Endothelial cell of umbilical vein (primary cell): ENCODE measurements at regions not wholly inside any gene's neighbourhood (a gene's known extent, or its start where the extent isn't known, plus 50 kb on each side); places are given as distances from the start of the nearest gene placed in this dataset.

Experiments
- EZH2 ChIP-seq: IDR thresholded peaks from 2 replicates; pipeline ENCODE4 v1.6.1; 2012; ENCODE audit warnings: borderline replicate concordance, low read depth, mild to moderate bottlenecking, moderate library complexity, low read length, inconsistent platforms; ENCODE audit not compliant: severe bottlenecking
- FOS ChIP-seq: IDR thresholded peaks from 2 replicates; pipeline ENCODE4 v1.6.1; 2011; ENCODE audit warnings: mild to moderate bottlenecking, low read length, moderate library complexity, borderline replicate concordance; ENCODE audit not compliant: insufficient read depth
- GATA2 ChIP-seq: IDR thresholded peaks from 2 replicates; pipeline ENCODE4 v1.7.0; 2011; ENCODE audit warnings: low read depth, mild to moderate bottlenecking, moderate library complexity, mixed read lengths, low read length; ENCODE audit not compliant: insufficient read length, insufficient read depth
- JUN ChIP-seq: IDR thresholded peaks from 2 replicates; pipeline ENCODE4 v1.6.1; 2011; ENCODE audit warnings: borderline replicate concordance, low read depth; ENCODE audit not compliant: insufficient read length, insufficient read depth
- MYC ChIP-seq: IDR thresholded peaks from one replicate; pipeline ENCODE4 v1.6.1; 2011; ENCODE audit warnings: mild to moderate bottlenecking, low read depth, low read length
- POLR2A ChIP-seq: IDR thresholded peaks from 2 replicates; pipeline ENCODE4 v1.6.1; 2012; ENCODE audit warnings: low read depth, mild to moderate bottlenecking, control low read depth, low read length
- POLR2AphosphoS5 ChIP-seq: IDR thresholded peaks from 2 replicates; pipeline ENCODE4 v1.6.1; 2012; ENCODE audit warnings: low read depth, mild to moderate bottlenecking, control low read depth, low read length, moderate library complexity; ENCODE audit not compliant: insufficient read depth
- TF ChIP-seq, protein P1 (sequence below), 2 donors: IDR thresholded peaks; 1 replicate in 1 of 2; 2 replicates in 1 of 2; pipeline ENCODE4 v1.5.1; 2011; ENCODE audit warnings: low read length in 2 of 2, mild to moderate bottlenecking in 2 of 2, moderate library complexity in 2 of 2, control low read depth in 1 of 2, inconsistent platforms in 1 of 2, low read depth in 1 of 2; ENCODE audit not compliant: insufficient read depth in 1 of 2; ENCODE audit errors: extremely low read depth in 1 of 2
- TF ChIP-seq, protein P2 (sequence below): IDR thresholded peaks from 2 replicates; pipeline ENCODE4 v1.6.1; 2011; ENCODE audit not compliant: insufficient read depth, insufficient read length

DNA sequence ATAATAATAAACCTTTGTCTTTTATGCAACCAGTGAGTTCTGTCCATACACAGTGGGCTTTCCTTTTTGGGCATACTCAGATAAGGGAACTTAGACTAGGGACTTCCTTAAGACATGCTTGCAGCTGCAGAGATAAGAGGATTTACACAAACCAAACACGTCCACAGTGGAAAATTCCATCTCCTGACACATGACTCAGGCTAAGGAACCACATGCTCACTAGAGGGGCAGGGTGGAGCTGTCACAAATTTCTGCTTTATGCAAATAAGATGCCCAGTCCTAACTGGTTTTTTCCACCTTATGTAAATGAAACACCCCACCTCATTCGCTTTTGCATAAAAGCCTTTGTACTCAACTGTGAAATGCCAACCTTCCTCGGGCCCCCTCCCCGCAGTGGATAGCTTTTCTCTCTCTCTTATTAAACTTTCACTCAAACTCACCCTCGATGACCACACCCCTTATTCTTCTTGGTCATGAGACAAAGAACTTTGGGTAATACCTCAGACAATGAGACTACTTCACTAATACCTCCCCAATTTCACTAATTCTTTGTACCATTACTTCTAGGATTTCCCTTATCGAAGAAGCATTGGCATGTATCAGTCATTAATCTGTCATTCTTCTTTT lies 170.3 kb upstream of the FTMT start:
- TF ChIP-seq FOS (no peak), EZH2 (no peak), POLR2A (no peak), JUN (no peak), POLR2AphosphoS5 (no peak), MYC (no peak), GATA2 (no peak)
- TF ChIP-seq, protein P1, sequence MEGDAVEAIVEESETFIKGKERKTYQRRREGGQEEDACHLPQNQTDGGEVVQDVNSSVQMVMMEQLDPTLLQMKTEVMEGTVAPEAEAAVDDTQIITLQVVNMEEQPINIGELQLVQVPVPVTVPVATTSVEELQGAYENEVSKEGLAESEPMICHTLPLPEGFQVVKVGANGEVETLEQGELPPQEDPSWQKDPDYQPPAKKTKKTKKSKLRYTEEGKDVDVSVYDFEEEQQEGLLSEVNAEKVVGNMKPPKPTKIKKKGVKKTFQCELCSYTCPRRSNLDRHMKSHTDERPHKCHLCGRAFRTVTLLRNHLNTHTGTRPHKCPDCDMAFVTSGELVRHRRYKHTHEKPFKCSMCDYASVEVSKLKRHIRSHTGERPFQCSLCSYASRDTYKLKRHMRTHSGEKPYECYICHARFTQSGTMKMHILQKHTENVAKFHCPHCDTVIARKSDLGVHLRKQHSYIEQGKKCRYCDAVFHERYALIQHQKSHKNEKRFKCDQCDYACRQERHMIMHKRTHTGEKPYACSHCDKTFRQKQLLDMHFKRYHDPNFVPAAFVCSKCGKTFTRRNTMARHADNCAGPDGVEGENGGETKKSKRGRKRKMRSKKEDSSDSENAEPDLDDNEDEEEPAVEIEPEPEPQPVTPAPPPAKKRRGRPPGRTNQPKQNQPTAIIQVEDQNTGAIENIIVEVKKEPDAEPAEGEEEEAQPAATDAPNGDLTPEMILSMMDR (IDR thresholded peaks at IDR 0.05; ENCODE audit: extremely low read depth in 1 of 2, insufficient read depth in 1 of 2, low read depth in 1 of 2, low read length in 2 of 2), result no peak
- TF ChIP-seq, protein P2, sequence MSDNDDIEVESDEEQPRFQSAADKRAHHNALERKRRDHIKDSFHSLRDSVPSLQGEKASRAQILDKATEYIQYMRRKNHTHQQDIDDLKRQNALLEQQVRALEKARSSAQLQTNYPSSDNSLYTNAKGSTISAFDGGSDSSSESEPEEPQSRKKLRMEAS, result no peak
